Heart left ventricle (tissue), 16 donors: ENCODE measurements at regions not wholly inside any gene's neighbourhood (a gene's known extent, or its start where the extent isn't known, plus 50 kb on each side); places are given as distances from the start of the nearest gene placed in this dataset.

Experiments used
- ATAC-seq, 4 donors: fragments of 200-7000 bp; cut with Tn5 transposase; one replicate each; pipeline ENCODE4 v1.9.1; 2020 to 2022; ENCODE audit warnings: moderate library complexity in 4 of 4, mild to moderate bottlenecking in 3 of 4, moderate number of reproducible peaks in 1 of 4
- DNase-seq, 5 donors: peaks; one replicate each; pipeline ENCODE4 v3.0.0-alpha.2; 2020
- H3K27ac ChIP-seq, 12 donors: fragments of 200-600 bp; sonication (generic) in 4 of 12; one replicate each; pipeline versions ENCODE4 v1.5.0 to v1.8.0; 2016 to 2022; ENCODE audit warnings: mild to moderate bottlenecking in 2 of 12
- H3K27me3 ChIP-seq, 9 donors: fragments of 200-600 bp; sonication (generic) in 2 of 9; one replicate each; pipeline versions ENCODE4 v1.5.1 to v1.8.0; 2016 to 2022; ENCODE audit warnings: mild to moderate bottlenecking in 3 of 9
- H3K36me3 ChIP-seq, 9 donors: fragments of 200-600 bp; sonication (generic) in 2 of 9; one replicate each; pipeline versions ENCODE4 v1.5.0 to v1.8.0; 2018 to 2022; ENCODE audit warnings: mild to moderate bottlenecking in 2 of 9
- H3K4me1 ChIP-seq, 12 donors: fragments of 200-600 bp; sonication (generic) in 4 of 12; one replicate each; pipeline versions ENCODE4 v1.5.0 to v1.8.0; 2016 to 2022; ENCODE audit warnings: mild to moderate bottlenecking in 3 of 12
- H3K4me3 ChIP-seq, 12 donors: fragments of 200-600 bp; sonication (generic) in 4 of 12; one replicate each; pipeline versions ENCODE4 v1.5.0 to v1.8.0; 2017 to 2022; ENCODE audit warnings: mild to moderate bottlenecking in 9 of 12, moderate library complexity in 4 of 12
- H3K9me3 ChIP-seq, 12 donors: fragments of 200-600 bp; sonication (generic) in 4 of 12; one replicate each; pipeline versions ENCODE4 v1.5.0 to v1.8.0; 2016 to 2022; ENCODE audit warnings: mild to moderate bottlenecking in 1 of 12
- POLR2A ChIP-seq, 2 donors: fragments of 450-650 bp; IDR thresholded peaks; one replicate each; pipeline ENCODE4 v1.6.1; 2017; ENCODE audit warnings: antibody characterized with exemption in 2 of 2, mild to moderate bottlenecking in 2 of 2, moderate library complexity in 2 of 2
- WGBS, 4 donors: extraction: QIAGEN DNeasy Blood & Tissue Kit in 2 of 4; methylation state at CpG; one replicate each; pipeline versions ENCODE4 v1.1.5 to v1.1.7; 2013 to 2018; 5-methylcytosine and 5-hydroxymethylcytosine counted together
- intact Hi-C, 10 donors: fragments of 100-400 bp; cut with DNase I; formaldehyde crosslinking; loops; one replicate each; pipeline versions ENCODE4 v1.11.1 to v1.14.2; 2022
- TF ChIP-seq, protein P1 (sequence below), 12 donors: fragments of 200-600 bp; sonication (generic) in 4 of 12; IDR thresholded peaks; one replicate each; pipeline versions ENCODE4 v1.5.0 to v1.8.0; 2018 to 2022; ENCODE audit warnings: antibody characterized with exemption in 12 of 12, mild to moderate bottlenecking in 5 of 12
- donor health status: ischemic (EF 13 %, LVEDD 7.1; RV severe dilation, severe dysfunction).
- donor health status: healthy with polysubstance abuse.
- donor health status: DM: no; HTN: yes; CAD: no.
- donor health status: DM: no; HTN: no; CAD: no.
- donor health status: ischemic (EF 25% LVEDD 6.9; RV normal size, moderate dysfunction).
- donor health status: ischemic (EF 25% LVEDD 5.7; RV mildly dilated, moderate dysfunction).
- donor health status: healthy.
- donor health status: DM: yes; HTN: yes; CAD: no.
- donor health status: ischemic (EF 35%, LVEDD 5.7; RV mildly dilated, moderate dysfunction).
- donor health status: nonischemic (EF 11% LVEDD 7.7; RV severe dilation, severe dysfunction).
- donor health status: DM: yes; HTN: yes; CAD: no.
- donor health status: PGD.
- donor health status: ischemic (EF 29% LVEDD 5.4; RV normal size, mild dysfunction).
- donor health status: nonischemic (EF 23%, LVEDD 6.1; RV moderate dilation, normal function).

DNA sequence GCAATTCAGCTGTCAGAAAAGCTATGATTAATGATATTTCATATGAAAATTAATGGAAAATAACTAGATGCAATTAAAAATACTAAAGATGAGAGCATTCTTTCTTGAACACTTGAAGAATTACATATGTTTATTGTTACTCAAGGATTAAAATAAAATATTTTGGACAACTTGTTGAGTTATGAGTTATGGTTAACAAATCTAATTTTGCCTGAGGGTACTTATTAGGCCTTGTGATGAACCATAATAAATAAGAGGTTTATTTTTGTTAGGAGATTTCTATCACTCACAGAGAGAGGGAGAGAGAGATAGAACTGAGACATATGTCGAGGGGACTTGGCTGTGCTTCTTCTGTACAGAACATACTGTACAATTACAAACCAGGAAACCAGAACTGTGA lies 183.7 kb downstream of the ISL1 start:
- Histone ChIP-seq H3K4me3 (no peak overlapping the region), H3K36me3 (no peaks in the 10 kb centered on the region), H3K9me3 (no peaks in the 10 kb centered on the region), H3K27me3 (no peaks in the 10 kb centered on the region), H3K27ac (no peak overlapping the region), H3K4me1 (no peaks in the 10 kb centered on the region)
- intact Hi-C loops = no loop called here
- 42 to 67% (median 54%) methylated on average over 1 of the region's 1 CpG for WGBS, 4 donors
- TF ChIP-seq POLR2A (IDR thresholded peaks at IDR 0.05) = no peak
- TF ChIP-seq, protein P1, sequence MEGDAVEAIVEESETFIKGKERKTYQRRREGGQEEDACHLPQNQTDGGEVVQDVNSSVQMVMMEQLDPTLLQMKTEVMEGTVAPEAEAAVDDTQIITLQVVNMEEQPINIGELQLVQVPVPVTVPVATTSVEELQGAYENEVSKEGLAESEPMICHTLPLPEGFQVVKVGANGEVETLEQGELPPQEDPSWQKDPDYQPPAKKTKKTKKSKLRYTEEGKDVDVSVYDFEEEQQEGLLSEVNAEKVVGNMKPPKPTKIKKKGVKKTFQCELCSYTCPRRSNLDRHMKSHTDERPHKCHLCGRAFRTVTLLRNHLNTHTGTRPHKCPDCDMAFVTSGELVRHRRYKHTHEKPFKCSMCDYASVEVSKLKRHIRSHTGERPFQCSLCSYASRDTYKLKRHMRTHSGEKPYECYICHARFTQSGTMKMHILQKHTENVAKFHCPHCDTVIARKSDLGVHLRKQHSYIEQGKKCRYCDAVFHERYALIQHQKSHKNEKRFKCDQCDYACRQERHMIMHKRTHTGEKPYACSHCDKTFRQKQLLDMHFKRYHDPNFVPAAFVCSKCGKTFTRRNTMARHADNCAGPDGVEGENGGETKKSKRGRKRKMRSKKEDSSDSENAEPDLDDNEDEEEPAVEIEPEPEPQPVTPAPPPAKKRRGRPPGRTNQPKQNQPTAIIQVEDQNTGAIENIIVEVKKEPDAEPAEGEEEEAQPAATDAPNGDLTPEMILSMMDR (IDR thresholded peaks at IDR 0.05) = no peak
- no peak for DNase-seq
- ATAC-seq = no peak

- H3K27ac ChIP-seq = no peak overlapping the region
- H3K36me3 ChIP-seq = no peaks in the 10 kb centered on the region
- intact Hi-C loops = no loop called here
- H3K27me3 ChIP-seq = no peaks in the 10 kb centered on the region
- TF ChIP-seq, protein P1 (IDR thresholded peaks at IDR 0.05) = no peak
- TF ChIP-seq POLR2A (IDR thresholded peaks at IDR 0.05) = no peak
- ATAC-seq = no peak
- no peaks in the 10 kb centered on the region for H3K4me1 ChIP-seq
- DNase-seq = no peak
- H3K9me3 ChIP-seq = no peaks in the 10 kb centered on the region
- no peak overlapping the region for H3K4me3 ChIP-seq
Observed at GRCh38 chr5:51567636-51568035, 184.4 kb downstream of the ISL1 start.

DNA sequence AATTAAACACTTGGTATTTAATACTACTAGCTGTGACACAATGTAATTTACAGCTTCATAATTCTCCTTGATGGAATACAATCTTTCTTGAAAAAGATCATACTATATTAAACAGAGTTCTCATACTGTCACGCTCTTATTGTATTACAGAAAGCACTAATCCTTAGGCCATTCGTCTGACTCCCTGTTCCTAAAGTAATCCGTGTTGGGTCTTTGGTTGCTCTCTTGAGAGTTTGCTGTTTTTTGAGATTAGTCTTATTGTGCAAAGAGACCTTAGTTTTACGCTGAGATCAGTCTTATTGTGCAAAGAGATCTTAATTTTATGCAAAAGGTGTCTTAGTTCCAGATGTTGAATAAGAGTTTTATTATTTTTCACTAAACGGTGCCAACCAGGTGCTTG lies 190.6 kb downstream of the ISL1 start:
- Histone ChIP-seq H3K27ac (no peak overlapping the region), H3K4me1 (no peaks in the 10 kb centered on the region), H3K36me3 (no peaks in the 10 kb centered on the region), H3K4me3 (no peak overlapping the region), H3K9me3 (peaks cover 0 to 11% (median 0%) of the 10 kb centered on the region in 12 donors), H3K27me3 (no peaks in the 10 kb centered on the region)
- 52 to 61% (median 53%) methylated on average over 5 of the region's 5 CpGs for WGBS, 4 donors
- no peak for TF ChIP-seq POLR2A (IDR thresholded peaks at IDR 0.05)
- TF ChIP-seq, protein P1 (IDR thresholded peaks at IDR 0.05) = no peak
- intact Hi-C loops = loop anchor here in 1 of 10 donors (5.0 kb wide), 1 partner anchor 53 kb away; no protein-coding TSS in a partner anchor
- DNase-seq = no peak
- ATAC-seq = no peak

DNA sequence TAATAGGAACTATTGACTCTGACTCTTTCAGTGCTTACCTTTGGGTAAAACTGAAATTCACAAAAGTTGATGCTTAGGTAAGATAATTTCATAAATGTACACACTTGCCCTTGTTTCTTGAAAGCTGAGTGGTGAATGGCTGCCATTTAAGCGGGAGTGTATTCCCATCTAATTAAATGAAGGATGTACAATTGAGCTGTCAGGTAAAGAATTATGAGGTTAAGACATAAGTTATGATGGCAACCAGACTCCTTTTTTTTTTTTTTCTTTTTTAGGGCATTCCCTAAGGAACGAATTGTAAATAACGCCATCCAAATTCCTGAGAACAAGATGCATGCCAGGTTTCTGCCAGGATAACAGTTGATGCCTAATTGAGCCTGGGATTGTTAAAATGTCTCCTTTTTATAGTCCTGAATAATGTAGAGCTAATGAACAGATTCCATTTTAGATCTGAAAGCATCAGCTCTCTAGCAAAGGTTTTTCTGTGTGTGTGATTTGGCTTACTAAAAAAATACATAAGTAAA lies 199.7 kb downstream of the ISL1 start:
- no peaks in the 10 kb centered on the region for H3K36me3 ChIP-seq
- intact Hi-C loops = no loop called here
- WGBS, 4 donors = 67 to 76% (median 74%) methylated on average over 3 of the region's 3 CpGs
- H3K27me3 ChIP-seq = no peaks in the 10 kb centered on the region
- H3K4me1 ChIP-seq = no peaks in the 10 kb centered on the region
- H3K27ac ChIP-seq = no peak overlapping the region
- TF ChIP-seq POLR2A (IDR thresholded peaks at IDR 0.05) = no peak
- DNase-seq (no peak), ATAC-seq (no peak)
- H3K4me3 ChIP-seq = no peak overlapping the region
- peaks cover 0 to 1% (median 0%) of the 10 kb centered on the region in 12 donors for H3K9me3 ChIP-seq

- Histone ChIP-seq H3K4me3 (no peak overlapping the region), H3K4me1 (no peaks in the 10 kb centered on the region), H3K27ac (no peak overlapping the region), H3K36me3 (no peaks in the 10 kb centered on the region), H3K27me3 (no peaks in the 10 kb centered on the region), H3K9me3 (no peaks in the 10 kb centered on the region)
- DNase-seq = no peak
- TF ChIP-seq, protein P1 (IDR thresholded peaks at IDR 0.05) = no peak
- TF ChIP-seq POLR2A (IDR thresholded peaks at IDR 0.05) = no peak
- 48 to 76% (median 70%) methylated on average over 2 of the region's 2 CpGs for WGBS, 4 donors
- no peak for ATAC-seq
- intact Hi-C loops = no loop called here
Observed at GRCh38 chr5:51598026-51598425, 214.8 kb downstream of the ISL1 start.
